HCT116 (cell line): ENCODE measurements at regions not wholly inside any gene's neighbourhood (a gene's known extent, or its start where the extent isn't known, plus 50 kb on each side); places are given as distances from the start of the nearest gene placed in this dataset.

Experiments
- CTCF ChIP-seq, 3 experiments: fragments of 200-600 bp in 1 of 3; sonication (generic) in 1 of 3; IDR thresholded peaks in 2 of 3; conservative IDR thresholded peaks in 1 of 3; 2 replicates each; pipeline ENCODE4 v1.5.1; 2012 to 2017; ENCODE audit warnings: low read depth in 2 of 3, low read length in 2 of 3, antibody characterized with exemption in 1 of 3, borderline replicate concordance in 1 of 3, control low read depth in 1 of 3, mild to moderate bottlenecking in 1 of 3, mixed read lengths in 1 of 3, mixed run types in 1 of 3, moderate library complexity in 1 of 3; ENCODE audit not compliant: insufficient read depth in 1 of 3
- EGR1 ChIP-seq: IDR thresholded peaks from 2 replicates; pipeline ENCODE4 v1.6.1; 2012; ENCODE audit warnings: low read depth
- EZH2 ChIP-seq: fragments of 200-600 bp; sonication (generic); IDR thresholded peaks from 2 replicates; pipeline ENCODE4 v1.6.1; 2017; ENCODE audit warnings: antibody characterized with exemption, mixed run types
- EZH2phosphoT487 ChIP-seq: fragments of 200-600 bp; IDR thresholded peaks from 2 replicates; pipeline ENCODE4 v1.6.1; 2018; ENCODE audit warnings: antibody characterized with exemption, borderline replicate concordance
- MAX ChIP-seq: IDR thresholded peaks from 2 replicates; pipeline ENCODE4 v1.6.1; 2012
- POLR2A ChIP-seq: IDR thresholded peaks from 2 replicates; pipeline ENCODE4 v1.7.0; 2011; ENCODE audit warnings: borderline replicate concordance; ENCODE audit not compliant: insufficient read depth, insufficient read length; ENCODE audit errors: extremely low read depth
- POLR2AphosphoS5 ChIP-seq: IDR thresholded peaks from 2 replicates; pipeline ENCODE4 v1.6.1; 2011; ENCODE audit warnings: mild to moderate bottlenecking, low read depth, low read length, moderate library complexity
- RAD21 ChIP-seq: IDR thresholded peaks from 2 replicates; pipeline ENCODE4 v1.6.1; 2012; ENCODE audit warnings: low read depth, mild to moderate bottlenecking
- REST ChIP-seq: IDR thresholded peaks from 2 replicates; pipeline ENCODE4 v1.6.1; 2012; ENCODE audit warnings: low read depth
- SIN3A ChIP-seq: IDR thresholded peaks from 2 replicates; pipeline ENCODE4 v1.6.1; 2012; ENCODE audit warnings: low read depth
- ZFX ChIP-seq: fragments of 450-650 bp; IDR thresholded peaks from 2 replicates; pipeline ENCODE4 v1.6.1; 2017
- ZNF274 ChIP-seq: fragments of 200-500 bp; sonication (Bioruptor generic); IDR thresholded peaks from 2 replicates; pipeline ENCODE4 v1.6.1; 2014; ENCODE audit warnings: mild to moderate bottlenecking, low read depth, low read length, inconsistent platforms

- TF ChIP-seq ZFX (no peak), SIN3A (no peak), CTCF (IDR thresholded peaks at IDR 0.05 in 2 of 3, conservative IDR thresholded peaks at IDR 0.05 in 1 of 3; ENCODE audit: borderline replicate concordance in 1 of 3, insufficient read depth in 1 of 3, low read depth in 2 of 3, low read length in 2 of 3) (no peak), POLR2AphosphoS5 (no peak), RAD21 (no peak), EZH2phosphoT487 (no peak), REST (no peak), POLR2A (no peak), EGR1 (no peak), EZH2 (no peak), ZNF274 (no peak), MAX (no peak)
Observed at GRCh38 chr2:190800528-190800927, 80.1 kb upstream of the GLS start.
